Psoas muscle (tissue), 7 donors: ENCODE measurements at regions not wholly inside any gene's neighbourhood (a gene's known extent, or its start where the extent isn't known, plus 50 kb on each side); places are given as distances from the start of the nearest gene placed in this dataset.

Source experiments
- ATAC-seq, 4 donors: fragments of 200-7000 bp; cut with Tn5 transposase; one replicate each; pipeline ENCODE4 v1.9.1; 2020; ENCODE audit warnings: moderate library complexity in 3 of 4, mild to moderate bottlenecking in 2 of 4
- DNase-seq, 2 donors: peaks; one replicate each; pipeline ENCODE4 v3.0.0-alpha.2; 2020
- H3K27ac ChIP-seq: fragments of 200-600 bp; one replicate; pipeline ENCODE4 v1.8.0; 2022
- H3K27me3 ChIP-seq, 3 donors: fragments of 200-600 bp in 1 of 3; one replicate each; pipeline versions ENCODE4 v1.6.1 to v1.8.0; 2013 to 2022; ENCODE audit warnings: low read length in 2 of 3, mild to moderate bottlenecking in 2 of 3, moderate library complexity in 1 of 3; ENCODE audit not compliant: insufficient read depth in 3 of 3
- H3K36me3 ChIP-seq, 2 donors: fragments of 200-600 bp in 1 of 2; one replicate each; pipeline versions ENCODE4 v1.6.1 to v1.8.0; 2013 to 2022; ENCODE audit warnings: low read depth in 1 of 2, mild to moderate bottlenecking in 1 of 2, moderate library complexity in 1 of 2; ENCODE audit not compliant: insufficient read depth in 1 of 2
- H3K4me1 ChIP-seq: fragments of 200-600 bp; one replicate; pipeline ENCODE4 v1.8.0; 2022
- H3K4me3 ChIP-seq: fragments of 200-600 bp; one replicate; pipeline ENCODE4 v1.8.0; 2022; ENCODE audit warnings: mild to moderate bottlenecking
- H3K9me3 ChIP-seq: fragments of 200-600 bp; one replicate; pipeline ENCODE4 v1.8.0; 2022
- CTCF ChIP-seq: fragments of 200-600 bp; IDR thresholded peaks from one replicate; pipeline ENCODE4 v1.8.0; 2022; ENCODE audit warnings: antibody characterized with exemption
- WGBS, 3 donors: extraction: QIAGEN DNeasy Blood & Tissue Kit; methylation state at CpG; one replicate each; pipeline versions ENCODE4 v1.1.6 to v1.1.7; 2013; 5-methylcytosine and 5-hydroxymethylcytosine counted together
- intact Hi-C, 2 donors: fragments of 100-400 bp; cut with DNase I; formaldehyde crosslinking; loops; one replicate each; pipeline versions ENCODE4 v1.11.0 to v1.14.2; 2022
- donor health status: healthy with polysubstance abuse.
- donor health status: DM: no; HTN: no; CAD: no; lungs with moderate emphysema.
- donor health status: Bipolar disorder and iron deficiency.
- donor health status: healthy.
- donor health status: DM: yes; HTN: yes; CAD: no.
- donor health status: DM: no; HTN: no; CAD: no.
- donor health status: DM: yes; HTN: yes; CAD: no.

GRCh38 chr7:149566103-149566502, 68.5 kb upstream of the ZNF746 start:
- Histone ChIP-seq H3K27ac (no peak overlapping the region), H3K9me3 (peaks cover 17% of the 10 kb centered on the region), H3K36me3 (peaks cover 0 to 6% of the 10 kb centered on the region in 2 donors), H3K4me1 (peaks cover 8% of the 10 kb centered on the region), H3K4me3 (no peak overlapping the region), H3K27me3 (no peaks in the 10 kb centered on the region)
- ATAC-seq (no peak), DNase-seq (no peak)
- intact Hi-C loops, result no loop called here
- 95 to 99% (median 98%) methylated on average over 3 of the region's 3 CpGs for WGBS, 3 donors
- TF ChIP-seq CTCF, result no peak

GRCh38 chr7:149565096-149565382, 67.4 kb upstream of the ZNF746 start:
- Histone ChIP-seq H3K36me3 (peaks cover 6% of the 10 kb centered on the region in 2 donors), H3K9me3 (peaks cover 13% of the 10 kb centered on the region), H3K27me3 (no peaks in the 10 kb centered on the region), H3K4me1 (peaks cover 8% of the 10 kb centered on the region), H3K27ac (no peak overlapping the region), H3K4me3 (no peak overlapping the region)
- no peak for DNase-seq
- intact Hi-C loops, result no loop called here
- ATAC-seq, result no peak
- WGBS, 3 donors, result 36 to 66% (median 46%) methylated on average over 1 of the region's 1 CpG
- TF ChIP-seq CTCF, result no peak

GRCh38 chr7:149564340-149565095, 66.9 kb upstream of the ZNF746 start:
- no peak for ATAC-seq
- WGBS, 3 donors, result 85 to 88% (median 85%) methylated on average over 4 of the region's 4 CpGs
- DNase-seq, result no peak

GRCh38 chr7:149562602-149563001, 65.0 kb upstream of the ZNF746 start:
- peaks cover 8% of the 10 kb centered on the region for H3K4me1 ChIP-seq
- WGBS, 3 donors, result 85 to 92% (median 85%) methylated on average over 4 of the region's 4 CpGs
- peaks cover 4 to 17% of the 10 kb centered on the region in 2 donors for H3K36me3 ChIP-seq
- H3K4me3 ChIP-seq, result no peak overlapping the region
- TF ChIP-seq CTCF, result no peak
- ATAC-seq (no peak), DNase-seq (no peak)
- intact Hi-C loops, result no loop called here
- H3K9me3 ChIP-seq, result no peaks in the 10 kb centered on the region
- H3K27ac ChIP-seq, result no peak overlapping the region
- no peaks in the 10 kb centered on the region for H3K27me3 ChIP-seq

More at GRCh38 chr7:149564340-149565095, 66.9 kb upstream of the ZNF746 start:
- Histone ChIP-seq H3K36me3 (peaks cover 6% of the 10 kb centered on the region in 2 donors), H3K27me3 (no peaks in the 10 kb centered on the region), H3K27ac (no peak overlapping the region), H3K4me3 (no peak overlapping the region), H3K9me3 (peaks cover 8% of the 10 kb centered on the region), H3K4me1 (peaks cover 8% of the 10 kb centered on the region)
- intact Hi-C loops, result no loop called here
- no peak for TF ChIP-seq CTCF

GRCh38 chr7:149561072-149561471, 63.5 kb upstream of the ZNF746 start:
- H3K9me3 ChIP-seq, result no peaks in the 10 kb centered on the region
- no peak for TF ChIP-seq CTCF
- H3K4me3 ChIP-seq, result no peak overlapping the region
- DNase-seq (no peak), ATAC-seq (no peak)
- H3K36me3 ChIP-seq, result peaks cover 4 to 30% of the 10 kb centered on the region in 2 donors
- intact Hi-C loops, result no loop called here
- H3K4me1 ChIP-seq, result peaks cover 8% of the 10 kb centered on the region
- H3K27me3 ChIP-seq, result no peaks in the 10 kb centered on the region
- no peak overlapping the region for H3K27ac ChIP-seq
- WGBS, 3 donors, result 78 to 90% (median 90%) methylated on average over 3 of the region's 3 CpGs
